ENCODE measurements at regions not wholly inside any gene's neighbourhood (a gene's known extent, or its start where the extent isn't known, plus 50 kb on each side); places are given as distances from the start of the nearest gene placed in this dataset.

DNA sequence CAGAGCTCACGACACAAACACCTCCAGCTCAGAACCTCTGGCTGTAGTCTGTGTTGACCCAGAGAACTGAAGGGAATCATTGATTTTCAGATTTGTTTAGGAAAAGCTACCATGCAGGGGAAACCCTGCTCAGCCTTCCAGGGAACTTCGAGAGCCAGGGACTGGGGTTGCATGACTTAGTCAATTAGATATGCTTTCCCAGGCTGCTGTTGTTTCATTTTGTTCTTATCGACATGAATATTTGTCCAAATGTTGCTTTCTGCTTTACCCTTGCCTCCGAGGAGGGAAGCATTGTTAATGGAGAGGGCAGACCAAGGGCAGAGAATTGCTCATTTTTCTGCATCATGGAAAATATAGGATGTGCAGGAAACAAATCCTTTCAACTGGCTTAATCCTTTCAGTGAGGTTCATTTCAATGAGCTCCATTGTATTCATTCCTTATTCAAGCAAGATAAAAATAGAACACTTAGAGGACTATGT lies 82.5 kb downstream of the KLF5 start:
- ATAC-seq (ENCODE audit: poor library complexity), result no peak
- ChIA-PET POLR2A (no interaction called here), CTCF (interaction anchor here (1.5 kb wide), 1 partner anchor 13 kb away, joined by 4 read pairs; no protein-coding TSS in a partner anchor)
- Mint-ChIP-seq H3K27ac (no peak overlapping the region), H3K36me3 (ENCODE audit: low read depth) (no peaks in the 10 kb centered on the region), H3K4me3 (no peak overlapping the region), H3K27me3 (no peaks in the 10 kb centered on the region), H3K4me1 (ENCODE audit: low read depth) (no peaks in the 10 kb centered on the region), H3K9me3 (no peaks in the 10 kb centered on the region)
- H3K4me1 ChIP-seq (ENCODE audit: insufficient read depth, low read length), result no peaks in the 10 kb centered on the region
- H3K4me3 ChIP-seq (ENCODE audit: low read length), result no peak overlapping the region
- intact Hi-C loops (cut with DNase I, micrococcal nuclease), result no loop called here
- TF ChIP-seq, protein P1, sequence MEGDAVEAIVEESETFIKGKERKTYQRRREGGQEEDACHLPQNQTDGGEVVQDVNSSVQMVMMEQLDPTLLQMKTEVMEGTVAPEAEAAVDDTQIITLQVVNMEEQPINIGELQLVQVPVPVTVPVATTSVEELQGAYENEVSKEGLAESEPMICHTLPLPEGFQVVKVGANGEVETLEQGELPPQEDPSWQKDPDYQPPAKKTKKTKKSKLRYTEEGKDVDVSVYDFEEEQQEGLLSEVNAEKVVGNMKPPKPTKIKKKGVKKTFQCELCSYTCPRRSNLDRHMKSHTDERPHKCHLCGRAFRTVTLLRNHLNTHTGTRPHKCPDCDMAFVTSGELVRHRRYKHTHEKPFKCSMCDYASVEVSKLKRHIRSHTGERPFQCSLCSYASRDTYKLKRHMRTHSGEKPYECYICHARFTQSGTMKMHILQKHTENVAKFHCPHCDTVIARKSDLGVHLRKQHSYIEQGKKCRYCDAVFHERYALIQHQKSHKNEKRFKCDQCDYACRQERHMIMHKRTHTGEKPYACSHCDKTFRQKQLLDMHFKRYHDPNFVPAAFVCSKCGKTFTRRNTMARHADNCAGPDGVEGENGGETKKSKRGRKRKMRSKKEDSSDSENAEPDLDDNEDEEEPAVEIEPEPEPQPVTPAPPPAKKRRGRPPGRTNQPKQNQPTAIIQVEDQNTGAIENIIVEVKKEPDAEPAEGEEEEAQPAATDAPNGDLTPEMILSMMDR (IDR thresholded peaks at IDR 0.05), result no peak
- H3K9me3 ChIP-seq (ENCODE audit: control insufficient read depth in 1 of 2, insufficient read depth in 1 of 2, low read length in 2 of 2), result peaks cover 0 to 8% of the 10 kb centered on the region in 2 experiments
- no peak overlapping the region for H3K27ac ChIP-seq (ENCODE audit: low read depth in 1 of 2, low read length in 2 of 2)
- peaks cover 0 to 2% of the 10 kb centered on the region in 2 experiments for H3K27me3 ChIP-seq (ENCODE audit: control insufficient read depth in 1 of 2, insufficient read depth in 2 of 2, low read length in 2 of 2)
- no peak for DNase-seq
- no peaks in the 10 kb centered on the region for H3K36me3 ChIP-seq (ENCODE audit: insufficient read depth, low read length)

DNA sequence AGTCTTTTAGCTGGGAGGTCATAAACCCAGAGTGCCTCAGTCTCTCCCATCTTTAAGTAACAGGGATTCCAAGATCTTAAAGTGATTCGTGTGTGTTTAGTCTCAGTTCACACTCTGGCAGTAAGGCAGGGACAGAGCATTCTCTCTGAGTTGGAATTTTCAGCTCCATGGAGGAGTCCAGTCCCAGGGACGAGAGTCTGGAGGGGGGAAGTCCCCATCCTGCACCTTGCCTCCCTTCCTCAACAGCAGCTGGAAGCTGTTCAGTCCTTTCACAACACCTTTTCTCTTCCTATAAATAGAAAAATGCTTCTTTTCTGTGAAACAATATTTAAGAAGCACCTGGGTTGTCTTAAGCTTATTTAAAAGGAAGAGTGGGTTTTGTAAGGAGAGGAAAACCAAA lies 82.0 kb downstream of the KLF5 start:
- TF ChIP-seq, protein P1 (IDR thresholded peaks at IDR 0.05), result no peak
- Mint-ChIP-seq H3K27me3 (no peaks in the 10 kb centered on the region), H3K4me1 (ENCODE audit: low read depth) (no peaks in the 10 kb centered on the region), H3K36me3 (ENCODE audit: low read depth) (no peaks in the 10 kb centered on the region), H3K27ac (no peak overlapping the region), H3K9me3 (no peaks in the 10 kb centered on the region), H3K4me3 (no peak overlapping the region)
- intact Hi-C loops (cut with DNase I, micrococcal nuclease), result no loop called here
- DNase-seq, result no peak
- CTCF ChIA-PET, result interaction anchor here (1.5 kb wide), 1 partner anchor 14 kb away, joined by 4 read pairs; no protein-coding TSS in a partner anchor
- Histone ChIP-seq H3K27me3 (ENCODE audit: control insufficient read depth in 1 of 2, insufficient read depth in 2 of 2, low read length in 2 of 2) (peaks cover 0 to 2% of the 10 kb centered on the region in 2 experiments), H3K9me3 (ENCODE audit: control insufficient read depth in 1 of 2, insufficient read depth in 1 of 2, low read length in 2 of 2) (peaks cover 0 to 8% of the 10 kb centered on the region in 2 experiments), H3K4me1 (ENCODE audit: insufficient read depth, low read length) (no peaks in the 10 kb centered on the region), H3K4me3 (ENCODE audit: low read length) (no peak overlapping the region), H3K36me3 (ENCODE audit: insufficient read depth, low read length) (no peaks in the 10 kb centered on the region), H3K27ac (ENCODE audit: low read depth in 1 of 2, low read length in 2 of 2) (no peak overlapping the region)
- no peak for ATAC-seq (ENCODE audit: poor library complexity)
- POLR2A ChIA-PET, result no interaction called here

DNA sequence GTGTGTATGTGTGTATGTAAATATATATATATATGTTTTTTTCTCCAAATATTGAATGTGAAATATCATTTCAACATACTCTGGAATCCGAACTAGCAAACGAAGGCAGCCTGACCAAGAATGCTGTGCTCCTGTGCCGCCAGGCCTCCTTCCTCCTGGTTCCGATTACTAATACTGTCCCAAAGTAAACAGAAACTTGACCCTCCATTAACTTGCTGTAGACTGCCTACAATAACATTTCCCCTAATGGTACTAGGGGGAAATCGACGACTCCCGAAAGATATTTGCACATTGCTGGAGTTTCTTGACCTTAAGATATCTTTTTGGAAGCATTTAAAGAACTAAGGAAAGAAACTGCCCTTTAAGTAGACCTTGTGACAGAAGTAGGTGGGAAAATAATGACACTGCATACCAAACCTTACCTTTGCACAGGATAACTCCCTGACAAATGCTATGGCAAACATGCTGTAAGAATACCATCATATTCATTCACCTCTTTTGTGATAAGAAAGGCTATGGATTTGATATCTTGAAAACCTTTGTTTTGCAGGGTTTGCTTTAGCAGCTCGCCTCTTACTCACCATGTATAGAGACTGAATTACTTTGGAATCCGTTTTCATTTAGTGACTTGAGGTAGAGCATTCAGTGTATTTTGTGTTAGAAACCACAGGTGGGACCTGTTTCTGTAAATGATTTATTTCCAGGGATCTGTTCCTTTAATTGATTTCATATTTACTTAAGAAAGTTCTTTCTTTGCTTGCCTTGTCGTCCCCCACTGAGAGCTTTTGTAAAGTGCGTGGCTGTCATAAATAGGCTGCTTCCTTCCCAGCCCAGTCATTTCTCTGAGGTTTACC lies 80.1 kb downstream of the KLF5 start:
- H3K27me3 Mint-ChIP-seq, result no peaks in the 10 kb centered on the region
- H3K9me3 ChIP-seq (ENCODE audit: control insufficient read depth in 1 of 2, insufficient read depth in 1 of 2, low read length in 2 of 2), result peaks cover 0 to 2% of the 10 kb centered on the region in 2 experiments
- H3K4me3 Mint-ChIP-seq, result no peak overlapping the region
- no peaks in the 10 kb centered on the region for H3K9me3 Mint-ChIP-seq
- H3K4me3 ChIP-seq (ENCODE audit: low read length), result no peak overlapping the region
- TF ChIP-seq, protein P1 (IDR thresholded peaks at IDR 0.05), result no peak
- H3K4me1 ChIP-seq (ENCODE audit: insufficient read depth, low read length), result no peaks in the 10 kb centered on the region
- H3K27ac ChIP-seq (ENCODE audit: low read depth in 1 of 2, low read length in 2 of 2), result no peak overlapping the region
- ChIA-PET POLR2A (no interaction called here), CTCF (no interaction called here)
- no peak for ATAC-seq (ENCODE audit: poor library complexity)
- intact Hi-C loops (cut with DNase I, micrococcal nuclease), result no loop called here
- no peak for DNase-seq
- no peaks in the 10 kb centered on the region for H3K36me3 ChIP-seq (ENCODE audit: insufficient read depth, low read length)
- H3K4me1 Mint-ChIP-seq (ENCODE audit: low read depth), result no peaks in the 10 kb centered on the region
- peaks cover 0 to 2% of the 10 kb centered on the region in 2 experiments for H3K27me3 ChIP-seq (ENCODE audit: control insufficient read depth in 1 of 2, insufficient read depth in 2 of 2, low read length in 2 of 2)
- H3K27ac Mint-ChIP-seq, result no peak overlapping the region
- H3K36me3 Mint-ChIP-seq (ENCODE audit: low read depth), result no peaks in the 10 kb centered on the region
